GM19455 (cell line): ENCODE measurements at regions not wholly inside any gene's neighbourhood (a gene's known extent, or its start where the extent isn't known, plus 50 kb on each side); places are given as distances from the start of the nearest gene placed in this dataset.

Experiments used
- ATAC-seq: cut with Tn5 transposase; IDR thresholded peaks from one replicate; pipeline ENCODE4 v1.9.1; 2021; ENCODE audit not compliant: unreplicated experiment

GRCh38 chr5:20574576-20574975 lies 586.6 kb upstream of the CDH18 start:
- no peak for ATAC-seq

GRCh38 chr5:20572614-20573013 lies 584.6 kb upstream of the CDH18 start:
- no peak for ATAC-seq

GRCh38 chr5:20570486-20570885 lies 582.5 kb upstream of the CDH18 start:
- no peak for ATAC-seq

- no peak for ATAC-seq
These were observed 574.5 kb upstream of the CDH18 start for GRCh38 chr5:20562544-20562943.

- ATAC-seq: no peak
These were observed 571.8 kb upstream of the CDH18 start for GRCh38 chr5:20559845-20560244.

GRCh38 chr5:20556115-20556763 lies 568.2 kb upstream of the CDH18 start:
- ATAC-seq: no peak

- no peak for ATAC-seq
These were observed 567.0 kb upstream of the CDH18 start for GRCh38 chr5:20555034-20555433.

- no peak for ATAC-seq
These were observed 566.0 kb upstream of the CDH18 start for GRCh38 chr5:20554001-20554400.

GRCh38 chr5:20537911-20538703 lies 550.1 kb upstream of the CDH18 start:
- no peak for ATAC-seq

- no peak for ATAC-seq
These were observed 548.8 kb upstream of the CDH18 start for GRCh38 chr5:20536813-20537212.

- no peak for ATAC-seq
These were observed 548.3 kb upstream of the CDH18 start for GRCh38 chr5:20536341-20536740.

- ATAC-seq: no peak
These were observed 540.5 kb upstream of the CDH18 start for GRCh38 chr5:20528471-20528870.

GRCh38 chr5:20524991-20525529 lies 537.1 kb upstream of the CDH18 start:
- no peak for ATAC-seq

GRCh38 chr5:20522905-20523482 lies 535.0 kb upstream of the CDH18 start:
- ATAC-seq: no peak

GRCh38 chr5:20515606-20516005 lies 527.6 kb upstream of the CDH18 start:
- ATAC-seq: no peak

GRCh38 chr5:20514145-20514544 lies 526.1 kb upstream of the CDH18 start:
- ATAC-seq: no peak

GRCh38 chr5:20500546-20500945 lies 512.5 kb upstream of the CDH18 start:
- ATAC-seq: no peak

- ATAC-seq: no peak
These were observed 510.9 kb upstream of the CDH18 start for GRCh38 chr5:20498926-20499325.

- no peak for ATAC-seq
These were observed 510.1 kb upstream of the CDH18 start for GRCh38 chr5:20498102-20498501.

- no peak for ATAC-seq
These were observed 509.4 kb upstream of the CDH18 start for GRCh38 chr5:20497356-20497755.

- no peak for ATAC-seq
These were observed 506.7 kb upstream of the CDH18 start for GRCh38 chr5:20494706-20495105.

- no peak for ATAC-seq
These were observed 498.8 kb upstream of the CDH18 start for GRCh38 chr5:20486826-20487225.
